HEK293 (cell line): ENCODE measurements at regions not wholly inside any gene's neighbourhood (a gene's known extent, or its start where the extent isn't known, plus 50 kb on each side); places are given as distances from the start of the nearest gene placed in this dataset.

ENCODE experiments used
- CTCF ChIA-PET: fragments of 350-600 bp; formaldehyde crosslinking; extraction: SDS; loops from one replicate; lab custom pipeline; 2021; ENCODE audit warnings: antibody characterized with exemption; lab: Yijun Ruan, JAX
- POLR2A ChIA-PET: fragments of 300-600 bp; formaldehyde crosslinking; extraction: SDS; loops from one replicate; lab custom pipeline; 2020; ENCODE audit warnings: antibody characterized with exemption, inconsistent platforms; lab: Yijun Ruan, JAX
- H3K27ac ChIP-seq: fragments of 200-500 bp; sonication (Bioruptor generic); 2 replicates; pipeline ENCODE4 v1.5.1; 2014; ENCODE audit warnings: low read depth, low read length, control low read depth, inconsistent platforms; ENCODE audit errors: extremely low read depth
- H3K36me3 ChIP-seq, 2 experiments: fragments of 200-500 bp in 1 of 2; sonication (Bioruptor generic) in 1 of 2; 1 replicate in 1 of 2; 2 replicates in 1 of 2; pipeline ENCODE4 v1.5.1; 2014 to 2017; ENCODE audit warnings: inconsistent platforms in 2 of 2, low read length in 2 of 2; ENCODE audit not compliant: control insufficient read depth in 2 of 2, insufficient read depth in 1 of 2
- H3K4me1 ChIP-seq: fragments of 200-500 bp; sonication (Bioruptor generic); 2 replicates; pipeline ENCODE4 v1.5.1; 2014; ENCODE audit warnings: mild to moderate bottlenecking, low read length, inconsistent platforms; ENCODE audit not compliant: control insufficient read depth, insufficient read depth
- H3K4me3 ChIP-seq: 2 replicates; pipeline ENCODE4 v1.5.1; 2011; ENCODE audit warnings: low read depth, mild to moderate bottlenecking, control low read depth, low read length, moderate library complexity
- H3K9me3 ChIP-seq: fragments of 200-500 bp; sonication (Bioruptor generic); 2 replicates; pipeline ENCODE4 v1.5.1; 2014; ENCODE audit warnings: low read depth, low read length, inconsistent platforms; ENCODE audit not compliant: control insufficient read depth, insufficient read depth
- GLI4 ChIP-seq: fragments of 450-650 bp; formaldehyde crosslinking; IDR thresholded peaks from 2 replicates; pipeline ENCODE4 v1.5.1; 2016; ENCODE audit warnings: missing biosample characterization, missing genetic modification characterization
- KLF1 ChIP-seq: fragments of 450-650 bp; formaldehyde crosslinking; IDR thresholded peaks from 2 replicates; pipeline ENCODE4 v1.5.1; 2016; ENCODE audit warnings: missing biosample characterization, missing genetic modification characterization
- KLF10 ChIP-seq: fragments of 450-650 bp; IDR thresholded peaks from 2 replicates; pipeline ENCODE4 v1.5.1; 2018; ENCODE audit warnings: missing biosample characterization, mild to moderate bottlenecking, missing genetic modification characterization
- KLF7 ChIP-seq: fragments of 450-650 bp; formaldehyde crosslinking; IDR thresholded peaks from 2 replicates; pipeline ENCODE4 v1.5.1; 2016; ENCODE audit warnings: missing biosample characterization, missing genetic modification characterization, borderline replicate concordance
- SP2 ChIP-seq: fragments of 450-650 bp; formaldehyde crosslinking; IDR thresholded peaks from 2 replicates; pipeline ENCODE4 v1.5.1; 2016; ENCODE audit warnings: missing biosample characterization, missing genetic modification characterization
- ZNF132 ChIP-seq: fragments of 450-650 bp; formaldehyde crosslinking; IDR thresholded peaks from 2 replicates; pipeline ENCODE4 v1.5.1; 2017; ENCODE audit warnings: missing biosample characterization, missing genetic modification characterization, borderline replicate concordance
- ZNF138 ChIP-seq: fragments of 450-650 bp; formaldehyde crosslinking; IDR thresholded peaks from 2 replicates; pipeline ENCODE4 v1.5.1; 2016; ENCODE audit warnings: missing biosample characterization, missing genetic modification characterization, borderline replicate concordance
- ZNF248 ChIP-seq: fragments of 450-650 bp; formaldehyde crosslinking; IDR thresholded peaks from 2 replicates; pipeline ENCODE4 v1.5.1; 2017; ENCODE audit warnings: missing biosample characterization, missing genetic modification characterization
- ZNF394 ChIP-seq: fragments of 450-650 bp; formaldehyde crosslinking; IDR thresholded peaks from 2 replicates; pipeline ENCODE4 v1.5.1; 2016; ENCODE audit warnings: missing biosample characterization, missing genetic modification characterization, mild to moderate bottlenecking, moderate library complexity, borderline replicate concordance
- ZNF48 ChIP-seq: fragments of 450-650 bp; formaldehyde crosslinking; IDR thresholded peaks from 2 replicates; pipeline ENCODE4 v1.5.1; 2016; ENCODE audit warnings: missing biosample characterization, missing genetic modification characterization
- ZNF558 ChIP-seq: fragments of 450-650 bp; formaldehyde crosslinking; IDR thresholded peaks from 2 replicates; pipeline ENCODE4 v1.5.1; 2016; ENCODE audit warnings: missing biosample characterization, missing genetic modification characterization
- ZNF596 ChIP-seq: fragments of 450-650 bp; IDR thresholded peaks from 2 replicates; pipeline ENCODE4 v1.5.0; 2018; ENCODE audit warnings: missing biosample characterization, mild to moderate bottlenecking, missing genetic modification characterization, moderate library complexity
- ZNF654 ChIP-seq: fragments of 450-650 bp; formaldehyde crosslinking; IDR thresholded peaks from 2 replicates; pipeline ENCODE4 v1.5.1; 2016; ENCODE audit warnings: low read depth, missing biosample characterization, missing genetic modification characterization
- ZNF692 ChIP-seq: fragments of 450-650 bp; formaldehyde crosslinking; IDR thresholded peaks from 2 replicates; pipeline ENCODE4 v1.5.1; 2016; ENCODE audit warnings: missing biosample characterization, missing genetic modification characterization
- ZNF776 ChIP-seq: fragments of 450-650 bp; formaldehyde crosslinking; IDR thresholded peaks from 2 replicates; pipeline ENCODE4 v1.5.0; 2017; ENCODE audit warnings: missing biosample characterization, missing genetic modification characterization, borderline replicate concordance
- ZNF830 ChIP-seq: fragments of 450-650 bp; IDR thresholded peaks from 2 replicates; pipeline ENCODE4 v1.5.0; 2018; ENCODE audit warnings: missing biosample characterization, missing genetic modification characterization, low read depth, mild to moderate bottlenecking, moderate library complexity
- ZNF843 ChIP-seq: fragments of 450-650 bp; formaldehyde crosslinking; IDR thresholded peaks from 2 replicates; pipeline ENCODE4 v1.5.1; 2016; ENCODE audit warnings: missing biosample characterization, missing genetic modification characterization
- ZSCAN16 ChIP-seq: fragments of 450-650 bp; formaldehyde crosslinking; IDR thresholded peaks from 2 replicates; pipeline ENCODE4 v1.5.1; 2016; ENCODE audit warnings: missing biosample characterization, missing genetic modification characterization
- ZSCAN18 ChIP-seq: fragments of 450-650 bp; formaldehyde crosslinking; IDR thresholded peaks from 2 replicates; pipeline ENCODE4 v1.5.1; 2016; ENCODE audit warnings: missing biosample characterization, missing genetic modification characterization
- TF ChIP-seq, protein P1 (sequence below): fragments of 450-650 bp; formaldehyde crosslinking; IDR thresholded peaks from 2 replicates; pipeline ENCODE4 v1.5.1; 2017; ENCODE audit warnings: missing biosample characterization, missing genetic modification characterization
- TF ChIP-seq, protein P2 (sequence below): fragments of 450-650 bp; formaldehyde crosslinking; conservative IDR thresholded peaks from 2 replicates; pipeline ENCODE4 v1.5.1; 2016; ENCODE audit warnings: low read depth, missing biosample characterization, missing genetic modification characterization
- TF ChIP-seq, protein P3 (sequence below): fragments of 450-650 bp; formaldehyde crosslinking; IDR thresholded peaks from 2 replicates; pipeline ENCODE4 v1.5.1; 2016; ENCODE audit warnings: missing biosample characterization, missing genetic modification characterization, low read depth
- TF ChIP-seq, protein P4 (sequence below): fragments of 450-650 bp; formaldehyde crosslinking; IDR thresholded peaks from 2 replicates; pipeline ENCODE4 v1.5.1; 2016; ENCODE audit warnings: missing biosample characterization, missing genetic modification characterization

- no peak overlapping the region for H3K4me3 ChIP-seq
- no peak overlapping the region for H3K27ac ChIP-seq
- POLR2A ChIA-PET, result no interaction called here
- H3K4me1 ChIP-seq, result no peaks in the 10 kb centered on the region
- CTCF ChIA-PET, result no interaction called here
- TF ChIP-seq ZNF558, result no peak
- TF ChIP-seq KLF1 (tag by site-specific recombination), result no peak
- TF ChIP-seq ZNF132 (tag by site-specific recombination), result no peak
- no peak for TF ChIP-seq ZNF654 (tag by site-specific recombination)
- TF ChIP-seq ZNF843 (tag by site-specific recombination), result no peak
- TF ChIP-seq KLF10, result no peak
- TF ChIP-seq ZNF692, result no peak
- TF ChIP-seq ZNF776 (tag by site-specific recombination), result no peak
- TF ChIP-seq ZNF830 (tag by site-specific recombination), result no peak
- TF ChIP-seq, protein P1, sequence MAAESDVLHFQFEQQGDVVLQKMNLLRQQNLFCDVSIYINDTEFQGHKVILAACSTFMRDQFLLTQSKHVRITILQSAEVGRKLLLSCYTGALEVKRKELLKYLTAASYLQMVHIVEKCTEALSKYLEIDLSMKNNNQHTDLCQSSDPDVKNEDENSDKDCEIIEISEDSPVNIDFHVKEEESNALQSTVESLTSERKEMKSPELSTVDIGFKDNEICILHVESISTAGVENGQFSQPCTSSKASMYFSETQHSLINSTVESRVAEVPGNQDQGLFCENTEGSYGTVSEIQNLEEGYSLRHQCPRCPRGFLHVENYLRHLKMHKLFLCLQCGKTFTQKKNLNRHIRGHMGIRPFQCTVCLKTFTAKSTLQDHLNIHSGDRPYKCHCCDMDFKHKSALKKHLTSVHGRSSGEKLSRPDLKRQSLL (tag by site-specific recombination), result no peak
- TF ChIP-seq GLI4 (tag by site-specific recombination), result no peak
- no peak for TF ChIP-seq ZSCAN18 (tag by site-specific recombination)
- no peaks in the 10 kb centered on the region for H3K9me3 ChIP-seq
- no peaks in the 10 kb centered on the region for H3K36me3 ChIP-seq
Observed at GRCh38 chr11:42857344-42857743, 454.5 kb upstream of the API5 start.

GRCh38 chr11:42870480-42870879 lies 441.3 kb upstream of the API5 start:
- POLR2A ChIA-PET, result no interaction called here
- CTCF ChIA-PET, result no interaction called here
- Histone ChIP-seq H3K4me1 (no peaks in the 10 kb centered on the region), H3K36me3 (no peaks in the 10 kb centered on the region), H3K27ac (no peak overlapping the region), H3K9me3 (no peaks in the 10 kb centered on the region), H3K4me3 (no peak overlapping the region)
- no peak for TF ChIP-seq ZNF48 (tag by site-specific recombination)
- no peak for TF ChIP-seq ZNF596
- TF ChIP-seq ZNF138 (tag by site-specific recombination), result no peak
- no peak for TF ChIP-seq SP2 (tag by site-specific recombination)
- no peak for TF ChIP-seq ZSCAN16 (tag by site-specific recombination)
- no peak for TF ChIP-seq KLF7 (tag by site-specific recombination)
- TF ChIP-seq ZNF132 (tag by site-specific recombination), result no peak
- TF ChIP-seq, protein P2, sequence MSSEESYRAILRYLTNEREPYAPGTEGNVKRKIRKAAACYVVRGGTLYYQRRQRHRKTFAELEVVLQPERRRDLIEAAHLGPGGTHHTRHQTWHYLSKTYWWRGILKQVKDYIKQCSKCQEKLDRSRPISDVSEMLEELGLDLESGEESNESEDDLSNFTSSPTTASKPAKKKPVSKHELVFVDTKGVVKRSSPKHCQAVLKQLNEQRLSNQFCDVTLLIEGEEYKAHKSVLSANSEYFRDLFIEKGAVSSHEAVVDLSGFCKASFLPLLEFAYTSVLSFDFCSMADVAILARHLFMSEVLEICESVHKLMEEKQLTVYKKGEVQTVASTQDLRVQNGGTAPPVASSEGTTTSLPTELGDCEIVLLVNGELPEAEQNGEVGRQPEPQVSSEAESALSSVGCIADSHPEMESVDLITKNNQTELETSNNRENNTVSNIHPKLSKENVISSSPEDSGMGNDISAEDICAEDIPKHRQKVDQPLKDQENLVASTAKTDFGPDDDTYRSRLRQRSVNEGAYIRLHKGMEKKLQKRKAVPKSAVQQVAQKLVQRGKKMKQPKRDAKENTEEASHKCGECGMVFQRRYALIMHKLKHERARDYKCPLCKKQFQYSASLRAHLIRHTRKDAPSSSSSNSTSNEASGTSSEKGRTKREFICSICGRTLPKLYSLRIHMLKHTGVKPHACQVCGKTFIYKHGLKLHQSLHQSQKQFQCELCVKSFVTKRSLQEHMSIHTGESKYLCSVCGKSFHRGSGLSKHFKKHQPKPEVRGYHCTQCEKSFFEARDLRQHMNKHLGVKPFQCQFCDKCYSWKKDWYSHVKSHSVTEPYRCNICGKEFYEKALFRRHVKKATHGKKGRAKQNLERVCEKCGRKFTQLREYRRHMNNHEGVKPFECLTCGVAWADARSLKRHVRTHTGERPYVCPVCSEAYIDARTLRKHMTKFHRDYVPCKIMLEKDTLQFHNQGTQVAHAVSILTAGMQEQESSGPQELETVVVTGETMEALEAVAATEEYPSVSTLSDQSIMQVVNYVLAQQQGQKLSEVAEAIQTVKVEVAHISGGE (tag by site-specific recombination), result no peak
- TF ChIP-seq, protein P3, sequence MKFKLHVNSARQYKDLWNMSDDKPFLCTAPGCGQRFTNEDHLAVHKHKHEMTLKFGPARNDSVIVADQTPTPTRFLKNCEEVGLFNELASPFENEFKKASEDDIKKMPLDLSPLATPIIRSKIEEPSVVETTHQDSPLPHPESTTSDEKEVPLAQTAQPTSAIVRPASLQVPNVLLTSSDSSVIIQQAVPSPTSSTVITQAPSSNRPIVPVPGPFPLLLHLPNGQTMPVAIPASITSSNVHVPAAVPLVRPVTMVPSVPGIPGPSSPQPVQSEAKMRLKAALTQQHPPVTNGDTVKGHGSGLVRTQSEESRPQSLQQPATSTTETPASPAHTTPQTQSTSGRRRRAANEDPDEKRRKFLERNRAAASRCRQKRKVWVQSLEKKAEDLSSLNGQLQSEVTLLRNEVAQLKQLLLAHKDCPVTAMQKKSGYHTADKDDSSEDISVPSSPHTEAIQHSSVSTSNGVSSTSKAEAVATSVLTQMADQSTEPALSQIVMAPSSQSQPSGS (tag by site-specific recombination), result no peak
- TF ChIP-seq, protein P4, sequence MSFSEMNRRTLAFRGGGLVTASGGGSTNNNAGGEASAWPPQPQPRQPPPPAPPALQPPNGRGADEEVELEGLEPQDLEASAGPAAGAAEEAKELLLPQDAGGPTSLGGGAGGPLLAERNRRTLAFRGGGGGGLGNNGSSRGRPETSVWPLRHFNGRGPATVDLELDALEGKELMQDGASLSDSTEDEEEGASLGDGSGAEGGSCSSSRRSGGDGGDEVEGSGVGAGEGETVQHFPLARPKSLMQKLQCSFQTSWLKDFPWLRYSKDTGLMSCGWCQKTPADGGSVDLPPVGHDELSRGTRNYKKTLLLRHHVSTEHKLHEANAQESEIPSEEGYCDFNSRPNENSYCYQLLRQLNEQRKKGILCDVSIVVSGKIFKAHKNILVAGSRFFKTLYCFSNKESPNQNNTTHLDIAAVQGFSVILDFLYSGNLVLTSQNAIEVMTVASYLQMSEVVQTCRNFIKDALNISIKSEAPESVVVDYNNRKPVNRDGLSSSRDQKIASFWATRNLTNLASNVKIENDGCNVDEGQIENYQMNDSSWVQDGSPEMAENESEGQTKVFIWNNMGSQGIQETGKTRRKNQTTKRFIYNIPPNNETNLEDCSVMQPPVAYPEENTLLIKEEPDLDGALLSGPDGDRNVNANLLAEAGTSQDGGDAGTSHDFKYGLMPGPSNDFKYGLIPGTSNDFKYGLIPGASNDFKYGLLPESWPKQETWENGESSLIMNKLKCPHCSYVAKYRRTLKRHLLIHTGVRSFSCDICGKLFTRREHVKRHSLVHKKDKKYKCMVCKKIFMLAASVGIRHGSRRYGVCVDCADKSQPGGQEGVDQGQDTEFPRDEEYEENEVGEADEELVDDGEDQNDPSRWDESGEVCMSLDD, result no peak
- no peak for TF ChIP-seq ZNF248 (tag by site-specific recombination)
- no peak for TF ChIP-seq ZNF394
